Middle frontal gyrus (tissue), 1 donor: ENCODE measurements at regions not wholly inside any gene's neighbourhood (a gene's known extent, or its start where the extent isn't known, plus 50 kb on each side); places are given as distances from the start of the nearest gene placed in this dataset.

Experiments used
- DNase-seq: peaks from one replicate; pipeline ENCODE4 v3.0.0-alpha.2; 2015; ENCODE audit warnings: low spot score; ENCODE audit errors: extremely low spot score

- no peak for DNase-seq
These were observed 140.8 kb upstream of the PJA1 start for GRCh38 chrX:69306063-69306404.

- no peak for DNase-seq
These were observed 140.2 kb upstream of the PJA1 start for GRCh38 chrX:69305333-69306062.

GRCh38 chrX:69303231-69303630, 138.0 kb upstream of the PJA1 start:
- DNase-seq: no peak

GRCh38 chrX:69299951-69300714, 134.9 kb upstream of the PJA1 start:
- DNase-seq: no peak

GRCh38 chrX:69299285-69299684, 134.0 kb upstream of the PJA1 start:
- no peak for DNase-seq

GRCh38 chrX:69298466-69299140, 133.3 kb upstream of the PJA1 start:
- DNase-seq: no peak

GRCh38 chrX:69297506-69297905, 132.3 kb upstream of the PJA1 start:
- DNase-seq: no peak

- no peak for DNase-seq
These were observed 128.7 kb upstream of the PJA1 start for GRCh38 chrX:69293776-69294601.

- no peak for DNase-seq
These were observed 125.9 kb upstream of the PJA1 start for GRCh38 chrX:69291116-69291515.

GRCh38 chrX:69290292-69290691, 125.0 kb upstream of the PJA1 start:
- no peak for DNase-seq

GRCh38 chrX:69289793-69290123, 124.5 kb upstream of the PJA1 start:
- DNase-seq: no peak

- DNase-seq: no peak
These were observed 124.0 kb upstream of the PJA1 start for GRCh38 chrX:69289046-69289792.

- DNase-seq: no peak
These were observed 121.8 kb upstream of the PJA1 start for GRCh38 chrX:69287095-69287494.

GRCh38 chrX:69286565-69286906, 121.3 kb upstream of the PJA1 start:
- no peak for DNase-seq

GRCh38 chrX:69285881-69286564, 120.8 kb upstream of the PJA1 start:
- no peak for DNase-seq

- no peak for DNase-seq
These were observed 120.2 kb upstream of the PJA1 start for GRCh38 chrX:69285401-69285877.

- no peak for DNase-seq
These were observed 119.2 kb upstream of the PJA1 start for GRCh38 chrX:69284491-69284890.

GRCh38 chrX:69282893-69283690, 117.8 kb upstream of the PJA1 start:
- DNase-seq: no peak

- DNase-seq: no peak
These were observed 115.7 kb upstream of the PJA1 start for GRCh38 chrX:69280933-69281332.

GRCh38 chrX:69279234-69279633, 114.0 kb upstream of the PJA1 start:
- DNase-seq: no peak
